ENCODE measurements at regions not wholly inside any gene's neighbourhood (a gene's known extent, or its start where the extent isn't known, plus 50 kb on each side); places are given as distances from the start of the nearest gene placed in this dataset.

DNA sequence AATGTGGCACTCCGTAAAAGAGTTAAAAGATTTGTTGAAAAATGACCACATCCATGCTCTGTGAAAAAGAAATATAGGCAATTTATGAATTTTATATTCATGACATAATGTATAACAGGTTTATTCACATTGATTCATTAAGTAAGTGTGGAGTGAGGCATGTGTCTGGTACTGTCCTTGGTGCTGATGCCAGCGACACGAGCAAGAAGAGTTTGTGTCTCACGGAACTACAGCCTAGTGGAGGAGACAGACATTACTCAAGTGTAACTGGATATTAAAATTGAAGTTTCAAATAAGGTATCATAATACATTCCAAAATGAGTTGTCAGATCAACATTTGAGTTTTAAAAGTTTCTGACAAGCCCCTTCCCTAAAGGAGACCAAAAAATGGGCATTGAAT is 122.7 kb upstream of the PRNP start:
- TF ChIP-seq, protein P1, sequence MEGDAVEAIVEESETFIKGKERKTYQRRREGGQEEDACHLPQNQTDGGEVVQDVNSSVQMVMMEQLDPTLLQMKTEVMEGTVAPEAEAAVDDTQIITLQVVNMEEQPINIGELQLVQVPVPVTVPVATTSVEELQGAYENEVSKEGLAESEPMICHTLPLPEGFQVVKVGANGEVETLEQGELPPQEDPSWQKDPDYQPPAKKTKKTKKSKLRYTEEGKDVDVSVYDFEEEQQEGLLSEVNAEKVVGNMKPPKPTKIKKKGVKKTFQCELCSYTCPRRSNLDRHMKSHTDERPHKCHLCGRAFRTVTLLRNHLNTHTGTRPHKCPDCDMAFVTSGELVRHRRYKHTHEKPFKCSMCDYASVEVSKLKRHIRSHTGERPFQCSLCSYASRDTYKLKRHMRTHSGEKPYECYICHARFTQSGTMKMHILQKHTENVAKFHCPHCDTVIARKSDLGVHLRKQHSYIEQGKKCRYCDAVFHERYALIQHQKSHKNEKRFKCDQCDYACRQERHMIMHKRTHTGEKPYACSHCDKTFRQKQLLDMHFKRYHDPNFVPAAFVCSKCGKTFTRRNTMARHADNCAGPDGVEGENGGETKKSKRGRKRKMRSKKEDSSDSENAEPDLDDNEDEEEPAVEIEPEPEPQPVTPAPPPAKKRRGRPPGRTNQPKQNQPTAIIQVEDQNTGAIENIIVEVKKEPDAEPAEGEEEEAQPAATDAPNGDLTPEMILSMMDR (IDR thresholded peaks at IDR 0.05; ENCODE audit: low read length): no peak
- no peak for TF ChIP-seq EZH2 (IDR thresholded peaks at IDR 0.05; ENCODE audit: borderline replicate concordance, low read length)
